WI38 (cell line): ENCODE measurements at regions not wholly inside any gene's neighbourhood (a gene's known extent, or its start where the extent isn't known, plus 50 kb on each side); places are given as distances from the start of the nearest gene placed in this dataset.
"Not testable (repeated sequence)": the region's sequence is repeated elsewhere in the genome, so short reads cannot be mapped to it uniquely, and the experiment has no call there.

Experiments used
- H3K4me3 ChIP-seq: 2 replicates; pipeline ENCODE4 v1.5.1; 2011; ENCODE audit warnings: low read depth, mild to moderate bottlenecking, control low read depth, low read length
- CTCF ChIP-seq: IDR thresholded peaks from 2 replicates; pipeline ENCODE4 v1.5.1; 2012; ENCODE audit warnings: low read depth, mild to moderate bottlenecking, control low read depth, low read length

- no peak overlapping the region for H3K4me3 ChIP-seq
- TF ChIP-seq CTCF, result no peak
Observed at GRCh38 chr3:101970905-101971304, 121.6 kb downstream of the NFKBIZ start.

GRCh38 chr3:101972430-101973162, 123.3 kb downstream of the NFKBIZ start:
- no peak for TF ChIP-seq CTCF
- no peak overlapping the region for H3K4me3 ChIP-seq

- H3K4me3 ChIP-seq, result no peak overlapping the region
Observed at GRCh38 chr3:101973163-101973505, 123.8 kb downstream of the NFKBIZ start.

GRCh38 chr3:101975415-101975814, 126.1 kb downstream of the NFKBIZ start:
- H3K4me3 ChIP-seq, result not testable (repeated sequence)

More at GRCh38 chr3:101973163-101973505, 123.8 kb downstream of the NFKBIZ start:
- TF ChIP-seq CTCF, result no peak

- no peak for TF ChIP-seq CTCF
- no peak overlapping the region for H3K4me3 ChIP-seq
Observed at GRCh38 chr3:101976473-101976872, 127.2 kb downstream of the NFKBIZ start.

- TF ChIP-seq CTCF, result no peak
- no peak overlapping the region for H3K4me3 ChIP-seq
Observed at GRCh38 chr3:101978348-101978747, 129.0 kb downstream of the NFKBIZ start.

- no peak for TF ChIP-seq CTCF
- no peak overlapping the region for H3K4me3 ChIP-seq
Observed at GRCh38 chr3:101979033-101979432, 129.7 kb downstream of the NFKBIZ start.

- no peak for TF ChIP-seq CTCF
- H3K4me3 ChIP-seq, result no peak overlapping the region
Observed at GRCh38 chr3:101984356-101984755, 135.0 kb downstream of the NFKBIZ start.
